ENCODE measurements at regions not wholly inside any gene's neighbourhood (a gene's known extent, or its start where the extent isn't known, plus 50 kb on each side); places are given as distances from the start of the nearest gene placed in this dataset.

DNA sequence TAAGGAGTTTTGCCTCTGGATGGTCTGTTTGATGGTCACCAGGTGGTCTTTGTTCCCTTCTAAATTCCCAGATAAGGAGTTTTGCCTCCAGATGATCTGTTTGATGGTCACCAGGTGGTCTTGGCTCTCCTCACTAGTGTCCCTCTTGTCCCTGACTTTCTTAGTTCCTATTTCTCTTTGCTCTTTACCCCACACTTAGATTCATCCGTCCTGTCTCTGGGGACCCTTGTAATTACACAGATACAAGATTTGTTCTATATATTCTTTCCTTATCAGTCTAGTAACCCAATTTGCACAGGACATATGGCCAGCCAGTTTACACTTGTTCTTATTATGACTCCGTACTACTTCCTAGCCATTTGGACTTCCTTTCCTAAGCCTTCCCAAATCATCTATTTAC lies 84.0 kb upstream of the B3GAT2 start:
- TF ChIP-seq, protein P1, sequence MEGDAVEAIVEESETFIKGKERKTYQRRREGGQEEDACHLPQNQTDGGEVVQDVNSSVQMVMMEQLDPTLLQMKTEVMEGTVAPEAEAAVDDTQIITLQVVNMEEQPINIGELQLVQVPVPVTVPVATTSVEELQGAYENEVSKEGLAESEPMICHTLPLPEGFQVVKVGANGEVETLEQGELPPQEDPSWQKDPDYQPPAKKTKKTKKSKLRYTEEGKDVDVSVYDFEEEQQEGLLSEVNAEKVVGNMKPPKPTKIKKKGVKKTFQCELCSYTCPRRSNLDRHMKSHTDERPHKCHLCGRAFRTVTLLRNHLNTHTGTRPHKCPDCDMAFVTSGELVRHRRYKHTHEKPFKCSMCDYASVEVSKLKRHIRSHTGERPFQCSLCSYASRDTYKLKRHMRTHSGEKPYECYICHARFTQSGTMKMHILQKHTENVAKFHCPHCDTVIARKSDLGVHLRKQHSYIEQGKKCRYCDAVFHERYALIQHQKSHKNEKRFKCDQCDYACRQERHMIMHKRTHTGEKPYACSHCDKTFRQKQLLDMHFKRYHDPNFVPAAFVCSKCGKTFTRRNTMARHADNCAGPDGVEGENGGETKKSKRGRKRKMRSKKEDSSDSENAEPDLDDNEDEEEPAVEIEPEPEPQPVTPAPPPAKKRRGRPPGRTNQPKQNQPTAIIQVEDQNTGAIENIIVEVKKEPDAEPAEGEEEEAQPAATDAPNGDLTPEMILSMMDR (IDR thresholded peaks at IDR 0.05): no peak
- no peak for DNase-seq (ENCODE audit: low spot score)
- no peak for ATAC-seq (ENCODE audit: low FRiP score)

DNA sequence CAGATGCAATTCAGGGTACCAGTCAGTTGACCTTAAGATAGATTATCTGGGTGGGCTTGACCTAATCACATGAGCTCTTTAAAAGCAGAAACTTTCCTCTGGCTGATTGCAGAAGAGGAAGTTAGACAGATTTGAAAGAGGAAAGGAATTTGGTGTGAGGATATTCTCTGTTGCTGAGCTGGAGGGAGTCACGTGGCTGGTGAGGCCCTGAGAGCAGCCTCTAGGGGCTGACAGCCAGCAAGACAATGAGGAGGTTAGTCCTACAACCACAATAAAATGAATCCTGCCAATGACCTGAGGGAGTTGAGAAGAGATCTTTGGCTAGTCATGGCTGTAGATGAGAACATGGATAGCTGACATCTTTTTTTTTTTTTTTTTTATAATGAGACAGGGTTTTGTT lies 87.0 kb upstream of the B3GAT2 start:
- ATAC-seq (ENCODE audit: low FRiP score): no peak
- DNase-seq (ENCODE audit: low spot score): no peak
- TF ChIP-seq, protein P1 (IDR thresholded peaks at IDR 0.05): no peak

DNA sequence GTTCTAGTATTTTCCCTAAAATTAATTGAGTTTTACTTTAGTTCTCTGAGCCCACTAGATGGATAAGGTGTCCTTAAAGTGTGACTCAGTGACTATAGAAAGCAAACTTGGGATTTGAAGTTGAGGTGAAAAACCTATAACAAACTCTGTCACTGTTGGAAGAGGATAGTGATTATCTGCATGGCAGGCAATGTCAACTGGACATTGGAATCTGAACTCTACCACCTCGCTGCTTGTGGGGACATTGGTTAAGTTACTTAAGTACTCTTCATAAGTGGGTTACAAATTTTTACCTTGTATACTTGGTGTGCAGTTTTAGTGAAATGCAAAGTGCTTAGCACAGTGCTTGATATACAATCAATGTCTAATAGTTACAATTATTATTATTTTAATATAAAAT lies 87.9 kb upstream of the B3GAT2 start:
- ATAC-seq (ENCODE audit: low FRiP score) (no peak), DNase-seq (ENCODE audit: low spot score) (no peak)
- TF ChIP-seq, protein P1 (IDR thresholded peaks at IDR 0.05): no peak

DNA sequence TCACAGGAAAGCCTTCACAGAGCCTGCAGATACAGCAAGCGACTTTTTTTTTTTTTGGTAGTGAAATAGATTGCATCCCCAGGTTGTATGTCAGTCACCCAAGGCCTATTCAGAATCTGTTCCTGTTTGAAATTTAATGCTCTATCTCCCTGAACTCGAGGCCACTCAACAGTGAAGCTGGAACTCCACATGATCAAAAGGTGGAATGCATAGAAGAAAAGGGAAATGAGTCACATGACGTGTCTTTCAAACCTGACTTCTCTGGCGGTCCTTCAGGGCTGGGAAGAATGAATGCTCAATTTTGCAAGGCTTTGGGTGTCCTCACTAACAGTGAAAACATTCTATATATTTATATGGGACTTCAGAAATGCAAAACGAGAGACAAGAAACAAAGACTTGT lies 88.4 kb upstream of the B3GAT2 start:
- ATAC-seq (ENCODE audit: low FRiP score) (no peak), DNase-seq (ENCODE audit: low spot score) (no peak)
- TF ChIP-seq, protein P1 (IDR thresholded peaks at IDR 0.05): no peak

DNA sequence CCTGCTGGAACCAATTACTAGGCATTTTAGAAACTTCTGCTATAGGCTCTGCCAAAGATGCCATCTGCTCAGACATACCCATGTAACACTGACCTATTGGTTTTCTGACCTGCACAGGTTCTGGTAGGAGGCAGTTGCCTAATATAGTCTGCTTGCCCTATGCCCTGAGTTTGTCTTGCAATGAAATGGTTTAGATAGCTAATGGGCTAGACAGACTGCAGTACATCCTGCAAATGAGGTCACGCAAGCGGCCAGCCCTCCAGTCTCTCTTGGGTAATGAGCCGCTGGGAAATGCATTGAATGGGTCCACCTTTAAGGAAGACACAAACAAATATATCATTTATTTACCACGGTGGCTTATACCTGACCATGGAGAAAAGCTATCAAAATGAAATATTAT lies 90.6 kb upstream of the B3GAT2 start:
- TF ChIP-seq, protein P1 (IDR thresholded peaks at IDR 0.05): no peak
- DNase-seq (ENCODE audit: low spot score): no peak
- no peak for ATAC-seq (ENCODE audit: low FRiP score)

DNA sequence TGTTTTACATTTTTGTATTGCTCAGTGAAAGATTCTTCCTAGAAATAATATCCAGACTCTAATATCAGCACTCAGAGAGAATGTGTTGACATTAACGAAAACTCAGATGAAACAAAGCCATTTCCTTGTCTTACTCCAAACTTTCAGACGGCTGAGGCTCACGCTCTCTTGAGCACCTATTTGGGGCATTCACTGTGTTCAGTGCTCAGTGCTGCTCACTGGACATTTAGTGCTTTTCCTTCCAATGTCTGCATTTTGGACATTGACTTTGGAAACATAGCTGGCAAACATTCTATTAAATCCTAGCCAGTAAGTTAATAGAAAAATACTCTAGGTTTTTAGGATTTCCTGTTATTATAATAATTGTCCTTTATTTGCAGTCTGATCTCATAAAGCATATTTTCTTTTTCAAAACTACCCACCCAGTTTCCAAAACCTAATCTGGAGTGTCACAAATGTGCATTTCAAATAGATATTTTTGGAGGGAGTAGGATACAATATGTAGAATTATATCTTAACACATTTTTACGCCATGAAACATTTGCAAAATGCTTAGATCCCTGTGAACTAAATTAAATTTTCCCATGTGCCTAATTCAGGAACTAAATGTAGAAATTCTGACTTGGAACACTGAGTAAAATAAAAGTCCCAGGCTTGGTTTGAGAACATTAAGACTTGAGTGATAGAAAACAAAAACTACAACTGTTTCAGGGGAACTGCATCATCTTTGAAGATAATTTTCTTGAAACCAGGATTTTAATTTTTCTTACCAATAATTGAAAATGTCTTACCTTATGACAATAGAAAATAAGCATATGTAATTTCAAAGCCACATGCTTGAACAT lies 91.7 kb upstream of the B3GAT2 start:
- ATAC-seq (ENCODE audit: low FRiP score): no peak
- TF ChIP-seq, protein P1 (IDR thresholded peaks at IDR 0.05): no peak
- no peak for DNase-seq (ENCODE audit: low spot score)

DNA sequence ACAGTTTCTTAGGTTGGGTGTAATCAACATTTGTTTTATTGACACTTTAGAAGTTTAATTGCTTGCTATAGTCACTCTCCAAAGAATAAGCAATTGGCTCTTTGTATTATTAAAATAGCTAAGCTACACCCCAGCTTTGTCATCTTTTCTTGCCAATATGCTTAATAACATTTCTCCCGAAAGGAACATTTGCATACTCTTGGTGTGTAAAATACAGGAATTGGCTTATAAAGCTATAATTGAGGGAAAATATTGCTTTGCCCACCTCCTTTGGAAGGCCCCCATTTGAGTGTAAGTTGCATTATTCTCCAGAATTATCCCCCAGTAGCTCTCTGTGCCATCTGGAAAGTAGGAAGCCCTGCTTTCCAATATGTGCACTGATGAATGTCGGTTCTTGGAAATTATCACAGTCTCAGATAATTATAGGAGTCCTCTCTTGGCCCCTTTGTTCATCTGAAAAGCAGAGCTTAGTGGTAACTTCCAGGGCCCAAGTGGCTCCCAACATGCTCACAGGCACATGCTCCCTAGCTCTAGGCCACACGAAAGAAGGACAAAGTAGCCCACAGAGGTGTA lies 92.4 kb upstream of the B3GAT2 start:
- TF ChIP-seq, protein P1 (IDR thresholded peaks at IDR 0.05): no peak
- DNase-seq (ENCODE audit: low spot score) (no peak), ATAC-seq (ENCODE audit: low FRiP score) (no peak)
